ENCODE measurements at regions not wholly inside any gene's neighbourhood (a gene's known extent, or its start where the extent isn't known, plus 50 kb on each side); places are given as distances from the start of the nearest gene placed in this dataset.

- DNase-seq (ENCODE audit: low read depth in 1 of 2, low spot score in 1 of 2) = no peak
These were observed 278.8 kb downstream of the RPS24 start for GRCh38 chr10:78312197-78313047.

GRCh38 chr10:78313048-78313381, 279.4 kb downstream of the RPS24 start:
- no peak for DNase-seq (ENCODE audit: low read depth in 1 of 2, low spot score in 1 of 2)

GRCh38 chr10:78313636-78314035, 280.0 kb downstream of the RPS24 start:
- no peak for DNase-seq (ENCODE audit: low read depth in 1 of 2, low spot score in 1 of 2)

GRCh38 chr10:78314651-78315050, 281.0 kb downstream of the RPS24 start:
- no peak for DNase-seq (ENCODE audit: low read depth in 1 of 2, low spot score in 1 of 2)

GRCh38 chr10:78316451-78316931, 282.8 kb downstream of the RPS24 start:
- DNase-seq (ENCODE audit: low read depth in 1 of 2, low spot score in 1 of 2) = no peak

GRCh38 chr10:78318305-78318704, 284.6 kb downstream of the RPS24 start:
- DNase-seq (ENCODE audit: low read depth in 1 of 2, low spot score in 1 of 2) = no peak

- no peak for DNase-seq (ENCODE audit: low read depth in 1 of 2, low spot score in 1 of 2)
These were observed 285.7 kb downstream of the RPS24 start for GRCh38 chr10:78319371-78319770.

- no peak for DNase-seq (ENCODE audit: low read depth in 1 of 2, low spot score in 1 of 2)
These were observed 286.2 kb downstream of the RPS24 start for GRCh38 chr10:78319841-78320240.

- no peak for DNase-seq (ENCODE audit: low read depth in 1 of 2, low spot score in 1 of 2)
These were observed 286.8 kb downstream of the RPS24 start for GRCh38 chr10:78320506-78320905.

- no peak for DNase-seq (ENCODE audit: low read depth in 1 of 2, low spot score in 1 of 2)
These were observed 287.3 kb downstream of the RPS24 start for GRCh38 chr10:78321000-78321399.

- DNase-seq (ENCODE audit: low read depth in 1 of 2, low spot score in 1 of 2) = no peak
These were observed 287.8 kb downstream of the RPS24 start for GRCh38 chr10:78321500-78321899.

- DNase-seq (ENCODE audit: low read depth in 1 of 2, low spot score in 1 of 2) = no peak
These were observed 292.7 kb downstream of the RPS24 start for GRCh38 chr10:78326372-78326771.

GRCh38 chr10:78327778-78328591, 294.3 kb downstream of the RPS24 start:
- no peak for DNase-seq (ENCODE audit: low read depth in 1 of 2, low spot score in 1 of 2)

GRCh38 chr10:78328592-78329404, 295.1 kb downstream of the RPS24 start:
- DNase-seq (ENCODE audit: low read depth in 1 of 2, low spot score in 1 of 2) = no peak

GRCh38 chr10:78330884-78331283, 297.2 kb downstream of the RPS24 start:
- DNase-seq (ENCODE audit: low read depth in 1 of 2, low spot score in 1 of 2) = no peak

GRCh38 chr10:78331391-78331922, 297.8 kb downstream of the RPS24 start:
- no peak for DNase-seq (ENCODE audit: low read depth in 1 of 2, low spot score in 1 of 2)

GRCh38 chr10:78332012-78332411, 298.3 kb downstream of the RPS24 start:
- DNase-seq (ENCODE audit: low read depth in 1 of 2, low spot score in 1 of 2) = no peak

- no peak for DNase-seq (ENCODE audit: low read depth in 1 of 2, low spot score in 1 of 2)
These were observed 299.0 kb downstream of the RPS24 start for GRCh38 chr10:78332657-78333056.

GRCh38 chr10:78333362-78334143, 299.9 kb downstream of the RPS24 start:
- DNase-seq (ENCODE audit: low read depth in 1 of 2, low spot score in 1 of 2) = no peak

- no peak for DNase-seq (ENCODE audit: low read depth in 1 of 2, low spot score in 1 of 2)
These were observed 301.7 kb downstream of the RPS24 start for GRCh38 chr10:78335371-78335690.

Measured in activated T-helper 1 cell treated with anti-CD3 and anti-CD28 coated beads, Interleukin-2, amount 50 U/mL, for 16 hours (primary cell).